IMR-90 (cell line): ENCODE measurements at regions not wholly inside any gene's neighbourhood (a gene's known extent, or its start where the extent isn't known, plus 50 kb on each side); places are given as distances from the start of the nearest gene placed in this dataset.

Experiments used
- ATAC-seq: fragments of 200-7000 bp; cut with Tn5 transposase; 2 replicates; pipeline ENCODE4 v1.9.1; 2020; ENCODE audit warnings: low read depth, mild to moderate bottlenecking, moderate library complexity
- BruUV-seq: library from RNA; stranded (reverse); fragments of 400-500 nt; replicated peaks from 2 replicates; lab custom pipeline; 2021; lab: Mats Ljungman, UMichigan
- CTCF ChIA-PET: fragments of 300-600 bp; formaldehyde crosslinking; extraction: SDS; loops from one replicate; lab custom pipeline; 2021; ENCODE audit warnings: antibody characterized with exemption; lab: Yijun Ruan, JAX
- POLR2A ChIA-PET: fragments of 300-600 bp; sonication (Branson Sonifier 250); formaldehyde crosslinking; loops from one replicate; lab custom pipeline; 2022; ENCODE audit warnings: antibody characterized with exemption; ENCODE audit not compliant: unreplicated experiment; lab: Charles Lee
- DNase-seq: peaks from one replicate; pipeline ENCODE4 v3.0.0; 2013
- H2AFZ ChIP-seq: replicated peaks from 2 replicates; pipeline ENCODE3; 2013; ENCODE audit warnings: low read length, mild to moderate bottlenecking; ENCODE audit not compliant: poor library complexity
- H2AK5ac ChIP-seq: 2 replicates; pipeline ENCODE4 v1.6.1; 2013; ENCODE audit warnings: low read depth, low read length, inconsistent platforms
- H2AK9ac ChIP-seq: replicated peaks from 2 replicates; pipeline ENCODE3; 2013; ENCODE audit warnings: mild to moderate bottlenecking, low read depth, low read length, moderate library complexity; ENCODE audit not compliant: poor library complexity
- H2BK120ac ChIP-seq: 2 replicates; pipeline ENCODE4 v1.6.1; 2013; ENCODE audit warnings: low read depth, low read length, inconsistent platforms
- H2BK15ac ChIP-seq: 3 replicates; pipeline ENCODE4 v1.6.1; 2013; ENCODE audit warnings: low read depth, low read length, inconsistent platforms
- H2BK20ac ChIP-seq: 2 replicates; pipeline ENCODE4 v1.6.1; 2013; ENCODE audit warnings: low read depth, mild to moderate bottlenecking, inconsistent platforms, low read length, moderate library complexity
- H2BK5ac ChIP-seq: 2 replicates; pipeline ENCODE4 v1.6.1; 2013; ENCODE audit warnings: mild to moderate bottlenecking, low read depth, low read length, inconsistent platforms; ENCODE audit not compliant: poor library complexity, severe bottlenecking
- H3K14ac ChIP-seq: replicated peaks from 2 replicates; pipeline ENCODE4 v1.6.1; 2013; ENCODE audit warnings: low read depth, low read length, inconsistent platforms
- H3K18ac ChIP-seq: 2 replicates; pipeline ENCODE4 v1.6.1; 2013; ENCODE audit warnings: low read depth, low read length, control low read depth
- H3K23ac ChIP-seq: 2 replicates; pipeline ENCODE4 v1.6.1; 2013; ENCODE audit warnings: low read depth, low read length, inconsistent platforms
- H3K27ac ChIP-seq: 2 replicates; pipeline ENCODE4 v1.5.1; 2013; ENCODE audit warnings: mild to moderate bottlenecking, control low read depth, low read length; ENCODE audit not compliant: insufficient read depth
- H3K27me3 ChIP-seq: 2 replicates; pipeline ENCODE4 v1.6.1; 2013; ENCODE audit warnings: low read length; ENCODE audit not compliant: control insufficient read depth, insufficient read depth
- H3K36me3 ChIP-seq: 2 replicates; pipeline ENCODE4 v1.6.1; 2013; ENCODE audit warnings: low read length, mixed read lengths; ENCODE audit not compliant: control insufficient read depth, insufficient read depth
- H3K4ac ChIP-seq: 2 replicates; pipeline ENCODE4 v1.6.1; 2013; ENCODE audit warnings: low read depth, low read length, inconsistent platforms
- H3K4me1 ChIP-seq: 2 replicates; pipeline ENCODE4 v1.6.1; 2013; ENCODE audit warnings: low read length, mixed read lengths; ENCODE audit not compliant: control insufficient read depth, insufficient read depth
- H3K4me2 ChIP-seq: 2 replicates; pipeline ENCODE4 v1.6.1; 2013; ENCODE audit warnings: low read depth, mild to moderate bottlenecking, control low read depth, low read length, moderate library complexity
- H3K4me3 ChIP-seq: 2 replicates; pipeline ENCODE4 v1.5.1; 2013; ENCODE audit warnings: low read depth, mild to moderate bottlenecking, control low read depth, low read length, moderate library complexity; ENCODE audit not compliant: insufficient read depth
- H3K56ac ChIP-seq: 2 replicates; pipeline ENCODE4 v1.6.1; 2013; ENCODE audit warnings: low read length, inconsistent platforms; ENCODE audit not compliant: insufficient read depth; ENCODE audit errors: extremely low read depth
- H3K79me1 ChIP-seq, 2 experiments: 2 replicates each; pipeline ENCODE4 v1.6.1; 2013; ENCODE audit warnings: low read length in 2 of 2, inconsistent platforms in 1 of 2, low read depth in 1 of 2
- H3K9ac ChIP-seq: 2 replicates; pipeline ENCODE4 v1.6.1; 2013; ENCODE audit warnings: low read depth, low read length, control low read depth
- H3K9me1 ChIP-seq: 2 replicates; pipeline ENCODE4 v1.6.1; 2013; ENCODE audit warnings: low read length, inconsistent platforms; ENCODE audit not compliant: insufficient read depth
- H3K9me3 ChIP-seq: 2 replicates; pipeline ENCODE4 v1.6.1; 2013; ENCODE audit warnings: low read length; ENCODE audit not compliant: control insufficient read depth, insufficient read depth
- H4K20me1 ChIP-seq: 2 replicates; pipeline ENCODE4 v1.6.1; 2013; ENCODE audit warnings: low read length, inconsistent platforms; ENCODE audit not compliant: insufficient read depth
- H4K5ac ChIP-seq: 2 replicates; pipeline ENCODE4 v1.6.1; 2013; ENCODE audit warnings: mild to moderate bottlenecking, low read depth, low read length, control low read depth
- H4K8ac ChIP-seq, 2 experiments: 2 replicates each; pipeline ENCODE4 v1.6.1; 2013; ENCODE audit warnings: low read depth in 2 of 2, low read length in 2 of 2, control low read depth in 1 of 2, inconsistent platforms in 1 of 2
- H4K91ac ChIP-seq: 2 replicates; pipeline ENCODE4 v1.6.1; 2013; ENCODE audit warnings: low read depth, low read length, inconsistent platforms; ENCODE audit not compliant: insufficient read depth
- CHD1 ChIP-seq: IDR thresholded peaks from 2 replicates; pipeline ENCODE4 v1.6.1; 2012; ENCODE audit warnings: low read depth, low read length, improper control_type of control experiment
- ELK1 ChIP-seq: fragments of 150-350 bp; IDR thresholded peaks from 2 replicates; pipeline ENCODE4 v1.6.1; 2016; ENCODE audit warnings: low read depth, mild to moderate bottlenecking, low read length, moderate library complexity, borderline replicate concordance
- MAZ ChIP-seq: IDR thresholded peaks from 2 replicates; pipeline ENCODE4 v1.6.1; 2012; ENCODE audit warnings: low read depth, mild to moderate bottlenecking, low read length, improper control_type of control experiment, moderate library complexity, borderline replicate concordance
- MXI1 ChIP-seq: IDR thresholded peaks from 2 replicates; pipeline ENCODE4 v1.6.1; 2012; ENCODE audit warnings: low read depth, mild to moderate bottlenecking, low read length, moderate library complexity, borderline replicate concordance
- NFE2L2 ChIP-seq: fragments of 150-350 bp; IDR thresholded peaks from 2 replicates; pipeline ENCODE4 v1.6.1; 2016; ENCODE audit warnings: low read depth, mild to moderate bottlenecking, low read length
- POLR2A ChIP-seq: IDR thresholded peaks from 2 replicates; pipeline ENCODE4 v1.6.1; 2012; ENCODE audit warnings: mild to moderate bottlenecking, low read depth, low read length
- RAD21 ChIP-seq: IDR thresholded peaks from 2 replicates; pipeline ENCODE4 v1.6.1; 2012; ENCODE audit warnings: low read length, improper control_type of control experiment
- RCOR1 ChIP-seq: IDR thresholded peaks from 2 replicates; pipeline ENCODE4 v1.6.1; 2012; ENCODE audit warnings: mild to moderate bottlenecking, low read length, improper control_type of control experiment; ENCODE audit not compliant: insufficient replicate concordance
- RFX5 ChIP-seq: IDR thresholded peaks from 2 replicates; pipeline ENCODE4 v1.8.0; 2012; ENCODE audit warnings: low read depth, mild to moderate bottlenecking, low read length, moderate library complexity
- SMC3 ChIP-seq: fragments of 150-350 bp; IDR thresholded peaks from 2 replicates; pipeline ENCODE4 v1.6.1; 2016; ENCODE audit warnings: low read depth, mild to moderate bottlenecking, antibody characterized with exemption, low read length, moderate library complexity
- WGBS, 2 experiments: methylation state at CpG; one replicate each; pipeline versions ENCODE4 v1.1.5 to v1.1.7; 2013; ENCODE audit warnings: missing lambda C conversion rate in 2 of 2; ENCODE audit not compliant: insufficient read length in 1 of 2; ENCODE audit errors: extremely low coverage in 2 of 2; 5-methylcytosine and 5-hydroxymethylcytosine counted together
- dilution Hi-C: fragments of 300-500 bp; cut with HindIII; formaldehyde crosslinking; loops from one replicate; pipeline ENCODE4 v1.14.3; 2018; ENCODE audit warnings: low sequenced_read_pairs; ENCODE audit not compliant: unreplicated experiment
- in situ Hi-C: fragments of 300-500 bp; cut with MboI; formaldehyde crosslinking; loops from 3 replicates; pipeline ENCODE4 v1.14.3; 2019; ENCODE audit warnings: low sequenced_read_pairs, inconsistent platforms, mixed read lengths
- intact Hi-C: fragments of 100-400 bp; cut with micrococcal nuclease; formaldehyde crosslinking; loops from 2 replicates; pipeline ENCODE4 v1.10.0; 2022

DNA sequence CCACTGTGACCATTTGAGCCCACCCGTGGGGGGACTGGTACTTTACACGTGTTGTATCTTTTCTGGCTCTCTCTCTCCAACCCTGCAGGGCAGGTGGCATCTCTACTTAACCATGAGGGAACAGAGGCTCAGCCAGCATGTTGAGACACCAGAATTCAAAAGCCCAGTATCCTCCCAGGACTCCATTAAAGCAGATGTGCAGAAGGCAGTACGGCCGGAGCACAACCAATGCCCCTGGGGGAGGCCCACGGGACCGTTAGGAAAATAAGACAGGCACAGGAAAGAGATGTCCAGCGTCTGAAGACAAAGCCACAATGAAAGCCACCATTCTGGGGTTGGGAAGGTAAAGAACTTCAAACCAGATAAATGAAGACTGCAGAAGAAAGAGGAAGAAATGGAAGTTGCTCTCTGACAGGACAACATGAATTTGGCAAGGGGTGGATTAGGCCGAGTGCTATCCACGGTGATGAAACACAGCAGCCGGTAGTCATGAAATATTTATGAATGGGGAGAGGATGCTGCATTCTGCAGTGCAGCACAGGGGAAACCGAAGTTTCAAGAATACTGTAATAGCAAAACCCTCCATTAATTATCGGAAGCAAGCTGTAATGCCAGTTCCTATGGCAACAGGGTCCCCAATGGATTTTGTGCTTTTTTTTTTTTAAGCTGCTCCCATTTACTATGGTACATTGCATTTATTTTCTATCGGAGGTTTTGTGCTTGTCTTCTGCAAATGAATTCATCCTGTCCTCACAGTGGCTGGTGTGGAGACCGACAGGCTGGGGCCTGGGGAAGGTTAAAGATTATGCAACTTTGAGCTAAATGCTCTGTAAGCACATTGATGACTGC, 179.4 kb downstream of the NRN1 start:
- H4K91ac ChIP-seq: no peak overlapping the region
- no peak overlapping the region for H2BK5ac ChIP-seq
- H3K9ac ChIP-seq: no peak overlapping the region
- H3K9me3 ChIP-seq: peaks cover 4% of the 10 kb centered on the region; the same call in 1 of the 2 replicates
- no TSS peak for BruUV-seq
- H3K4me1 ChIP-seq: no peaks in the 10 kb centered on the region
- ChIA-PET POLR2A (no interaction called here), CTCF (interaction anchor here (0.6 kb wide), 1 partner anchor 20 kb away, joined by 3 read pairs; no protein-coding TSS in a partner anchor)
- no peak overlapping the region for H3K18ac ChIP-seq
- TF ChIP-seq RCOR1: no peak
- TF ChIP-seq ELK1: no peak
- TF ChIP-seq RFX5: no peak
- no peak for TF ChIP-seq CHD1
- no peak for TF ChIP-seq POLR2A
- no peak for TF ChIP-seq MAZ
- no peak for TF ChIP-seq NFE2L2
- no peak for TF ChIP-seq SMC3
- TF ChIP-seq RAD21: no peak
- no peak for TF ChIP-seq MXI1
- ATAC-seq (no peak), DNase-seq (no peak)
- H3K27ac ChIP-seq: no peak overlapping the region
- no peak overlapping the region for H3K23ac ChIP-seq
- no peak overlapping the region for H2AK9ac ChIP-seq
- dilution Hi-C loops (no loop called here), intact Hi-C loops (no loop called here), in situ Hi-C loops (no loop called here)
- no peak overlapping the region for H3K4me2 ChIP-seq
- no peak overlapping the region for H2AK5ac ChIP-seq
- no peak overlapping the region for H2BK15ac ChIP-seq
- no peak overlapping the region for H2BK20ac ChIP-seq
- WGBS, 2 experiments: 18% methylated on average over 3 of the region's 14 CpGs; no CpG with 5 or more reads in 1 of the 2 experiments
- no peak overlapping the region for H3K56ac ChIP-seq
- H2BK120ac ChIP-seq: no peak overlapping the region
- no peak overlapping the region for H4K8ac ChIP-seq
- H3K27me3 ChIP-seq: no peaks in the 10 kb centered on the region
- H3K79me1 ChIP-seq: no peaks in the 10 kb centered on the region
- H3K4me3 ChIP-seq: no peak overlapping the region
- H3K36me3 ChIP-seq: no peaks in the 10 kb centered on the region
- no peak overlapping the region for H3K14ac ChIP-seq
- no peak overlapping the region for H2AFZ ChIP-seq
- H4K5ac ChIP-seq: no peak overlapping the region
- H3K9me1 ChIP-seq: no peaks in the 10 kb centered on the region
- no peak overlapping the region for H3K4ac ChIP-seq
- no peaks in the 10 kb centered on the region for H4K20me1 ChIP-seq
